HCT116 (cell line): ENCODE measurements at regions not wholly inside any gene's neighbourhood (a gene's known extent, or its start where the extent isn't known, plus 50 kb on each side); places are given as distances from the start of the nearest gene placed in this dataset.

Experiments
- ATAC-seq: fragments of 200-7000 bp; cut with Tn5 transposase; 2 replicates; pipeline ENCODE4 v1.9.1; 2020; ENCODE audit warnings: mild to moderate bottlenecking, moderate library complexity
- BruUV-seq: library from RNA; stranded (reverse); fragments of 400-500 nt; replicated peaks from 2 replicates; lab custom pipeline; 2021; lab: Mats Ljungman, UMichigan
- CTCF ChIA-PET: fragments of 300-600 bp; sonication (Branson Sonifier 250); formaldehyde crosslinking; loops from one replicate; lab custom pipeline; 2021; ENCODE audit warnings: antibody characterized with exemption; lab: Charles Lee
- POLR2A ChIA-PET: fragments of 300-600, 350-600 bp; sonication (Branson Sonifier 250); formaldehyde crosslinking; loops from one replicate; lab custom pipeline; 2021; ENCODE audit warnings: antibody characterized with exemption; lab: Charles Lee
- RAD21 ChIA-PET, 2 experiments: fragments of 300-600 bp; sonication (Branson Sonifier 250); formaldehyde crosslinking; loops; one replicate each; lab custom pipeline; 2023; ENCODE audit warnings: low total read pairs in 2 of 2; ENCODE audit not compliant: uncharacterized antibody in 2 of 2, unreplicated experiment in 2 of 2, low non-redundant PET in 1 of 2; lab: Charles Lee
- DNase-seq: peaks from one replicate; pipeline ENCODE4 v3.0.0-alpha.2; 2010; ENCODE audit warnings: low read depth, low spot score
- H2AFZ ChIP-seq: fragments of 200-600 bp; shearing (Covaris generic), sonication (generic); 2 replicates; pipeline ENCODE4 v1.6.1; 2017; ENCODE audit warnings: low read depth, mixed run types, mixed read lengths, antibody characterized with exemption, low read length; ENCODE audit not compliant: poor library complexity, severe bottlenecking
- H3K27ac ChIP-seq: 2 replicates; pipeline ENCODE4 v1.5.1; 2012; ENCODE audit warnings: low read depth, low read length
- H3K27me3 ChIP-seq: fragments of 200-600 bp; sonication (generic); 2 replicates; pipeline ENCODE4 v1.6.1; 2016; ENCODE audit warnings: mixed run types, low read length, mixed read lengths; ENCODE audit not compliant: insufficient read depth
- H3K36me3 ChIP-seq, 2 experiments: fragments of 200-500 bp in 1 of 2; fragments of 200-600 bp in 1 of 2; sonication (Bioruptor generic) in 1 of 2; sonication (generic) in 1 of 2; 2 replicates each; pipeline versions ENCODE4 v1.5.1 to v1.6.1; 2014 to 2016; ENCODE audit warnings: low read length in 2 of 2, inconsistent platforms in 1 of 2, mixed read lengths in 1 of 2, mixed run types in 1 of 2; ENCODE audit not compliant: insufficient read depth in 2 of 2, control insufficient read depth in 1 of 2
- H3K4me1 ChIP-seq, 2 experiments: fragments of 200-600 bp in 1 of 2; sonication (generic) in 1 of 2; 2 replicates each; pipeline versions ENCODE4 v1.5.1 to v1.6.1; 2012 to 2017; ENCODE audit warnings: low read length in 2 of 2, inconsistent platforms in 1 of 2, mild to moderate bottlenecking in 1 of 2, mixed read lengths in 1 of 2, mixed run types in 1 of 2, moderate library complexity in 1 of 2; ENCODE audit not compliant: insufficient read depth in 2 of 2, control insufficient read depth in 1 of 2
- H3K4me2 ChIP-seq: fragments of 200-600 bp; sonication (generic); 2 replicates; pipeline ENCODE4 v1.6.1; 2017; ENCODE audit warnings: mixed run types, low read length, mixed read lengths
- H3K4me3 ChIP-seq, 2 experiments: fragments of 200-600 bp in 1 of 2; sonication (generic) in 1 of 2; replicated peaks in 1 of 2; 2 replicates each; pipeline ENCODE4 v1.5.1; 2011 to 2016; ENCODE audit warnings: low read length in 2 of 2, control low read depth in 1 of 2, low read depth in 1 of 2, mild to moderate bottlenecking in 1 of 2, mixed read lengths in 1 of 2, mixed run types in 1 of 2
- H3K79me2 ChIP-seq: fragments of 200-600 bp; sonication (generic); 2 replicates; pipeline ENCODE4 v1.6.1; 2017; ENCODE audit warnings: mild to moderate bottlenecking, mixed run types, low read length, moderate library complexity, mixed read lengths; ENCODE audit not compliant: insufficient read depth
- H3K9ac ChIP-seq: fragments of 200-600 bp; sonication (generic); 2 replicates; pipeline ENCODE4 v1.6.1; 2016; ENCODE audit warnings: low read length, mixed read lengths
- H3K9me2 ChIP-seq: fragments of 200-600 bp; sonication (generic), shearing (Covaris generic); 2 replicates; pipeline ENCODE4 v1.6.1; 2017; ENCODE audit warnings: mixed run types, mild to moderate bottlenecking, moderate library complexity; ENCODE audit not compliant: insufficient read depth
- H3K9me3 ChIP-seq, 2 experiments: fragments of 200-500 bp in 1 of 2; fragments of 200-600 bp in 1 of 2; sonication (Bioruptor generic) in 1 of 2; sonication (generic) in 1 of 2; 2 replicates each; pipeline ENCODE4 v1.6.1; 2014 to 2017; ENCODE audit warnings: low read length in 2 of 2, mixed read lengths in 2 of 2, inconsistent platforms in 1 of 2, low read depth in 1 of 2, mild to moderate bottlenecking in 1 of 2, mixed run types in 1 of 2, moderate library complexity in 1 of 2; ENCODE audit not compliant: control insufficient read depth in 1 of 2, insufficient read depth in 1 of 2
- H4K20me1 ChIP-seq: fragments of 200-600 bp; sonication (generic), shearing (Covaris generic); 2 replicates; pipeline ENCODE4 v1.6.1; 2017; ENCODE audit warnings: mixed run types, mild to moderate bottlenecking, moderate library complexity; ENCODE audit not compliant: insufficient read depth
- ATF3 ChIP-seq: IDR thresholded peaks from 2 replicates; pipeline ENCODE4 v1.6.1; 2012
- CBX3 ChIP-seq: IDR thresholded peaks from 2 replicates; pipeline ENCODE4 v1.6.1; 2012; ENCODE audit warnings: low read depth
- CEBPB ChIP-seq: IDR thresholded peaks from 2 replicates; pipeline ENCODE4 v1.6.1; 2012; ENCODE audit warnings: low read depth
- EGR1 ChIP-seq: IDR thresholded peaks from 2 replicates; pipeline ENCODE4 v1.6.1; 2012; ENCODE audit warnings: low read depth
- ELF1 ChIP-seq: IDR thresholded peaks from 2 replicates; pipeline ENCODE4 v1.6.1; 2012; ENCODE audit warnings: low read depth, borderline replicate concordance
- EZH2 ChIP-seq: fragments of 200-600 bp; sonication (generic); IDR thresholded peaks from 2 replicates; pipeline ENCODE4 v1.6.1; 2017; ENCODE audit warnings: antibody characterized with exemption, mixed run types
- EZH2phosphoT487 ChIP-seq: fragments of 200-600 bp; IDR thresholded peaks from 2 replicates; pipeline ENCODE4 v1.6.1; 2018; ENCODE audit warnings: antibody characterized with exemption, borderline replicate concordance
- JUND ChIP-seq: IDR thresholded peaks from 2 replicates; pipeline ENCODE4 v1.6.1; 2012
- MAX ChIP-seq: IDR thresholded peaks from 2 replicates; pipeline ENCODE4 v1.6.1; 2012
- POLR2A ChIP-seq: IDR thresholded peaks from 2 replicates; pipeline ENCODE4 v1.7.0; 2011; ENCODE audit warnings: borderline replicate concordance; ENCODE audit not compliant: insufficient read depth, insufficient read length; ENCODE audit errors: extremely low read depth
- POLR2AphosphoS5 ChIP-seq: IDR thresholded peaks from 2 replicates; pipeline ENCODE4 v1.6.1; 2011; ENCODE audit warnings: mild to moderate bottlenecking, low read depth, low read length, moderate library complexity
- RAD21 ChIP-seq: IDR thresholded peaks from 2 replicates; pipeline ENCODE4 v1.6.1; 2012; ENCODE audit warnings: low read depth, mild to moderate bottlenecking
- SIN3A ChIP-seq: IDR thresholded peaks from 2 replicates; pipeline ENCODE4 v1.6.1; 2012; ENCODE audit warnings: low read depth
- SP1 ChIP-seq: IDR thresholded peaks from 2 replicates; pipeline ENCODE4 v1.6.1; 2012; ENCODE audit warnings: low read depth
- SRF ChIP-seq: IDR thresholded peaks from 2 replicates; pipeline ENCODE4 v1.6.1; 2012; ENCODE audit warnings: low read depth
- TCF7L2 ChIP-seq: IDR thresholded peaks from 2 replicates; pipeline ENCODE4 v1.7.0; 2011; ENCODE audit warnings: borderline replicate concordance, inconsistent platforms; ENCODE audit not compliant: insufficient read depth, insufficient read length; ENCODE audit errors: extremely low read depth
- YY1 ChIP-seq: IDR thresholded peaks from 2 replicates; pipeline ENCODE4 v1.6.1; 2011; ENCODE audit warnings: low read length, low read depth, moderate library complexity, mild to moderate bottlenecking; ENCODE audit not compliant: insufficient replicate concordance; ENCODE audit errors: extremely low read depth
- ZNF274 ChIP-seq: fragments of 200-500 bp; sonication (Bioruptor generic); IDR thresholded peaks from 2 replicates; pipeline ENCODE4 v1.6.1; 2014; ENCODE audit warnings: mild to moderate bottlenecking, low read depth, low read length, inconsistent platforms
- intact Hi-C: fragments of 100-400 bp; cut with micrococcal nuclease; formaldehyde crosslinking; loops from 2 replicates; pipeline ENCODE4 v1.10.0; 2022
- TF ChIP-seq, protein P1 (sequence below): IDR thresholded peaks from 2 replicates; pipeline ENCODE4 v1.6.1; 2012; ENCODE audit warnings: low read depth
- TF ChIP-seq, protein P2 (sequence below), 3 experiments: fragments of 200-600 bp in 1 of 3; sonication (generic) in 1 of 3; IDR thresholded peaks in 2 of 3; conservative IDR thresholded peaks in 1 of 3; 2 replicates each; pipeline ENCODE4 v1.5.1; 2012 to 2017; ENCODE audit warnings: low read depth in 2 of 3, low read length in 2 of 3, antibody characterized with exemption in 1 of 3, borderline replicate concordance in 1 of 3, control low read depth in 1 of 3, mild to moderate bottlenecking in 1 of 3, mixed read lengths in 1 of 3, mixed run types in 1 of 3, moderate library complexity in 1 of 3; ENCODE audit not compliant: insufficient read depth in 1 of 3

GRCh38 chr17:72346306-72346705 is 225.5 kb downstream of the SOX9 start:
- POLR2A ChIA-PET, result no interaction called here
- H3K9me3 ChIP-seq, result no peaks in the 10 kb centered on the region; a peak in 1 of 4 replicates
- no peak for DNase-seq
- TF ChIP-seq SRF (no peak), SP1 (no peak), ATF3 (no peak), EZH2phosphoT487 (no peak), EZH2 (no peak), CBX3 (no peak), MAX (no peak), JUND (no peak), ZNF274 (no peak), YY1 (no peak), EGR1 (no peak), CEBPB (no peak), ELF1 (no peak), POLR2A (no peak), RAD21 (no peak), TCF7L2 (no peak), POLR2AphosphoS5 (no peak), SIN3A (no peak)
- TF ChIP-seq, protein P1, sequence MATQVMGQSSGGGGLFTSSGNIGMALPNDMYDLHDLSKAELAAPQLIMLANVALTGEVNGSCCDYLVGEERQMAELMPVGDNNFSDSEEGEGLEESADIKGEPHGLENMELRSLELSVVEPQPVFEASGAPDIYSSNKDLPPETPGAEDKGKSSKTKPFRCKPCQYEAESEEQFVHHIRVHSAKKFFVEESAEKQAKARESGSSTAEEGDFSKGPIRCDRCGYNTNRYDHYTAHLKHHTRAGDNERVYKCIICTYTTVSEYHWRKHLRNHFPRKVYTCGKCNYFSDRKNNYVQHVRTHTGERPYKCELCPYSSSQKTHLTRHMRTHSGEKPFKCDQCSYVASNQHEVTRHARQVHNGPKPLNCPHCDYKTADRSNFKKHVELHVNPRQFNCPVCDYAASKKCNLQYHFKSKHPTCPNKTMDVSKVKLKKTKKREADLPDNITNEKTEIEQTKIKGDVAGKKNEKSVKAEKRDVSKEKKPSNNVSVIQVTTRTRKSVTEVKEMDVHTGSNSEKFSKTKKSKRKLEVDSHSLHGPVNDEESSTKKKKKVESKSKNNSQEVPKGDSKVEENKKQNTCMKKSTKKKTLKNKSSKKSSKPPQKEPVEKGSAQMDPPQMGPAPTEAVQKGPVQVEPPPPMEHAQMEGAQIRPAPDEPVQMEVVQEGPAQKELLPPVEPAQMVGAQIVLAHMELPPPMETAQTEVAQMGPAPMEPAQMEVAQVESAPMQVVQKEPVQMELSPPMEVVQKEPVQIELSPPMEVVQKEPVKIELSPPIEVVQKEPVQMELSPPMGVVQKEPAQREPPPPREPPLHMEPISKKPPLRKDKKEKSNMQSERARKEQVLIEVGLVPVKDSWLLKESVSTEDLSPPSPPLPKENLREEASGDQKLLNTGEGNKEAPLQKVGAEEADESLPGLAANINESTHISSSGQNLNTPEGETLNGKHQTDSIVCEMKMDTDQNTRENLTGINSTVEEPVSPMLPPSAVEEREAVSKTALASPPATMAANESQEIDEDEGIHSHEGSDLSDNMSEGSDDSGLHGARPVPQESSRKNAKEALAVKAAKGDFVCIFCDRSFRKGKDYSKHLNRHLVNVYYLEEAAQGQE, result no peak
- TF ChIP-seq, protein P2, sequence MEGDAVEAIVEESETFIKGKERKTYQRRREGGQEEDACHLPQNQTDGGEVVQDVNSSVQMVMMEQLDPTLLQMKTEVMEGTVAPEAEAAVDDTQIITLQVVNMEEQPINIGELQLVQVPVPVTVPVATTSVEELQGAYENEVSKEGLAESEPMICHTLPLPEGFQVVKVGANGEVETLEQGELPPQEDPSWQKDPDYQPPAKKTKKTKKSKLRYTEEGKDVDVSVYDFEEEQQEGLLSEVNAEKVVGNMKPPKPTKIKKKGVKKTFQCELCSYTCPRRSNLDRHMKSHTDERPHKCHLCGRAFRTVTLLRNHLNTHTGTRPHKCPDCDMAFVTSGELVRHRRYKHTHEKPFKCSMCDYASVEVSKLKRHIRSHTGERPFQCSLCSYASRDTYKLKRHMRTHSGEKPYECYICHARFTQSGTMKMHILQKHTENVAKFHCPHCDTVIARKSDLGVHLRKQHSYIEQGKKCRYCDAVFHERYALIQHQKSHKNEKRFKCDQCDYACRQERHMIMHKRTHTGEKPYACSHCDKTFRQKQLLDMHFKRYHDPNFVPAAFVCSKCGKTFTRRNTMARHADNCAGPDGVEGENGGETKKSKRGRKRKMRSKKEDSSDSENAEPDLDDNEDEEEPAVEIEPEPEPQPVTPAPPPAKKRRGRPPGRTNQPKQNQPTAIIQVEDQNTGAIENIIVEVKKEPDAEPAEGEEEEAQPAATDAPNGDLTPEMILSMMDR (IDR thresholded peaks at IDR 0.05 in 2 of 3, conservative IDR thresholded peaks at IDR 0.05 in 1 of 3; ENCODE audit: borderline replicate concordance in 1 of 3, insufficient read depth in 1 of 3, low read depth in 2 of 3, low read length in 2 of 3), result no peak
- TF ChIP-seq, all 23 proteins: peak for 0
- no peak for ATAC-seq
- intact Hi-C loops, result no loop called here
- Histone ChIP-seq H3K27ac (no peak overlapping the region), H3K9me2 (no peaks in the 10 kb centered on the region), H2AFZ (no peak overlapping the region), H3K4me1 (peaks cover 5 to 23% of the 10 kb centered on the region in 2 experiments; a peak in 2 of 4 replicates), H3K27me3 (no peaks in the 10 kb centered on the region), H3K36me3 (no peaks in the 10 kb centered on the region), H3K4me2 (no peak overlapping the region), H3K79me2 (no peaks in the 10 kb centered on the region), H3K4me3 (no peak overlapping the region), H4K20me1 (no peaks in the 10 kb centered on the region), H3K9ac (no peak overlapping the region)
- CTCF ChIA-PET, result interaction anchor here (1.0 to 1.2 kb wide), 2 partner anchors 84 to 85 kb away, joined by 4 read pairs; no protein-coding TSS in a partner anchor
- RAD21 ChIA-PET, result no interaction called here
- no TSS peak for BruUV-seq
